ENCODE measurements at regions not wholly inside any gene's neighbourhood (a gene's known extent, or its start where the extent isn't known, plus 50 kb on each side); places are given as distances from the start of the nearest gene placed in this dataset.
"Not testable (repeated sequence)": the region's sequence is repeated elsewhere in the genome, so short reads cannot be mapped to it uniquely, and the experiment has no call there.

- no peaks in the 10 kb centered on the region for H3K4me1 ChIP-seq
- no peak for ATAC-seq
- H3K27ac ChIP-seq = no peak overlapping the region
- no peak overlapping the region for H3K4me3 ChIP-seq
- DNase-seq = no peak
- intact Hi-C loops (cut with DNase I) = no loop called here
- H3K9me3 ChIP-seq = no peaks in the 10 kb centered on the region
- no peaks in the 10 kb centered on the region for H3K36me3 ChIP-seq
- TF ChIP-seq, protein P1, sequence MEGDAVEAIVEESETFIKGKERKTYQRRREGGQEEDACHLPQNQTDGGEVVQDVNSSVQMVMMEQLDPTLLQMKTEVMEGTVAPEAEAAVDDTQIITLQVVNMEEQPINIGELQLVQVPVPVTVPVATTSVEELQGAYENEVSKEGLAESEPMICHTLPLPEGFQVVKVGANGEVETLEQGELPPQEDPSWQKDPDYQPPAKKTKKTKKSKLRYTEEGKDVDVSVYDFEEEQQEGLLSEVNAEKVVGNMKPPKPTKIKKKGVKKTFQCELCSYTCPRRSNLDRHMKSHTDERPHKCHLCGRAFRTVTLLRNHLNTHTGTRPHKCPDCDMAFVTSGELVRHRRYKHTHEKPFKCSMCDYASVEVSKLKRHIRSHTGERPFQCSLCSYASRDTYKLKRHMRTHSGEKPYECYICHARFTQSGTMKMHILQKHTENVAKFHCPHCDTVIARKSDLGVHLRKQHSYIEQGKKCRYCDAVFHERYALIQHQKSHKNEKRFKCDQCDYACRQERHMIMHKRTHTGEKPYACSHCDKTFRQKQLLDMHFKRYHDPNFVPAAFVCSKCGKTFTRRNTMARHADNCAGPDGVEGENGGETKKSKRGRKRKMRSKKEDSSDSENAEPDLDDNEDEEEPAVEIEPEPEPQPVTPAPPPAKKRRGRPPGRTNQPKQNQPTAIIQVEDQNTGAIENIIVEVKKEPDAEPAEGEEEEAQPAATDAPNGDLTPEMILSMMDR (IDR thresholded peaks at IDR 0.05) = no peak
- H3K27me3 ChIP-seq = no peaks in the 10 kb centered on the region
These were observed 147.5 kb upstream of the FUNDC1 start for GRCh38 chrX:44690129-44690528.

GRCh38 chrX:44675362-44676024 is 132.8 kb upstream of the FUNDC1 start:
- intact Hi-C loops (cut with DNase I) = no loop called here
- TF ChIP-seq, protein P1 (IDR thresholded peaks at IDR 0.05) = no peak
- peak in 2 of 4 donors; percentile 18 to 39 for DNase-seq
- H3K4me3 ChIP-seq = no peak overlapping the region
- H3K27me3 ChIP-seq = no peaks in the 10 kb centered on the region
- H3K27ac ChIP-seq = no peak overlapping the region
- no peaks in the 10 kb centered on the region for H3K4me1 ChIP-seq
- ATAC-seq = peak; percentile 44
- H3K9me3 ChIP-seq = no peaks in the 10 kb centered on the region
- H3K36me3 ChIP-seq = no peaks in the 10 kb centered on the region

DNA sequence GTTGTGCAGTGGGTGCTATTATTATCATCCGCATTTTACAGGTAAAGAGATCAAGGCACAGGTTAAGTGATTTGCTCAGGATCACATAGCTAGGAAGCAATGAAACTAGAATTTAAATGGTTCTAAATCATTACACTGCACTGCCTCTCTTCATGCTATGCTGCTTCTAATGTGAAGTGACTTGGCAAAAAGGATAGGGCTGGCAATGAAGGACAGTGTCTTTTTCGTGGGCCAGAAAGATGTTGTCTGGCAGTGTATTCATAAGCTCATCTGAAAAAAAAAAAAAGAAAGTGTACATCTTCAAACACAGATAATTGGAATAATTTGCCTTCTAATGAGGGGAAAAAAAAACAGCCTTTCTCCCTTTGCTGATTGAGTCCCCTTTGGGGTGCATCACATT is 132.2 kb upstream of the FUNDC1 start:
- no peak for DNase-seq
- Histone ChIP-seq H3K9me3 (no peaks in the 10 kb centered on the region), H3K27me3 (no peaks in the 10 kb centered on the region), H3K27ac (no peak overlapping the region), H3K4me3 (no peak overlapping the region), H3K36me3 (no peaks in the 10 kb centered on the region), H3K4me1 (no peaks in the 10 kb centered on the region)
- no peak for ATAC-seq
- TF ChIP-seq, protein P1 (IDR thresholded peaks at IDR 0.05) = no peak
- intact Hi-C loops (cut with DNase I) = no loop called here

- Histone ChIP-seq H3K27me3 (no peaks in the 10 kb centered on the region), H3K27ac (no peak overlapping the region), H3K9me3 (no peaks in the 10 kb centered on the region), H3K36me3 (no peaks in the 10 kb centered on the region), H3K4me1 (no peaks in the 10 kb centered on the region), H3K4me3 (no peak overlapping the region)
- DNase-seq = no peak
- ATAC-seq = no peak
- TF ChIP-seq, protein P1 (IDR thresholded peaks at IDR 0.05) = no peak
- intact Hi-C loops (cut with DNase I) = no loop called here
These were observed 127.0 kb upstream of the FUNDC1 start for GRCh38 chrX:44669626-44670025.

DNA sequence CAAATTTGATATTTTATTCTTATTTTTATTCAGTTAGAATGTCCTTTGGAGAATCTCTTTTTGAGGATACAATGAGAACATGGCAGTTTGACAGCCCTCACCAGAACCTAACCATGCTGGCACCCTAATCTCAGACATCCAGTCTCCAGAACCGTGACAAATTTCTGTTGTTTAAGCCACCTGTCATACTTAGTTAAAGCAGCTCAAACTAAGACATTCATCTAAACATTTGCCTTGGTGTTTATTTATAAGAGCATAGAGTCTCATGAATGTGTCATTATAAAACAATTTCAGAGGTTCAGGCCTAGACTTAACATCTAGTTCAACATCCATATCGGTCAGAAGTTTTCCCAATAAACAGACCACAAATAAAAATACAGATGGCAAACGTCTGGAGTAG is 125.1 kb upstream of the FUNDC1 start:
- intact Hi-C loops (cut with DNase I) = no loop called here
- Histone ChIP-seq H3K9me3 (no peaks in the 10 kb centered on the region), H3K27me3 (no peaks in the 10 kb centered on the region), H3K4me1 (no peaks in the 10 kb centered on the region), H3K27ac (no peak overlapping the region), H3K4me3 (no peak overlapping the region), H3K36me3 (no peaks in the 10 kb centered on the region)
- TF ChIP-seq, protein P1 (IDR thresholded peaks at IDR 0.05) = no peak
- no peak for DNase-seq
- no peak for ATAC-seq

DNA sequence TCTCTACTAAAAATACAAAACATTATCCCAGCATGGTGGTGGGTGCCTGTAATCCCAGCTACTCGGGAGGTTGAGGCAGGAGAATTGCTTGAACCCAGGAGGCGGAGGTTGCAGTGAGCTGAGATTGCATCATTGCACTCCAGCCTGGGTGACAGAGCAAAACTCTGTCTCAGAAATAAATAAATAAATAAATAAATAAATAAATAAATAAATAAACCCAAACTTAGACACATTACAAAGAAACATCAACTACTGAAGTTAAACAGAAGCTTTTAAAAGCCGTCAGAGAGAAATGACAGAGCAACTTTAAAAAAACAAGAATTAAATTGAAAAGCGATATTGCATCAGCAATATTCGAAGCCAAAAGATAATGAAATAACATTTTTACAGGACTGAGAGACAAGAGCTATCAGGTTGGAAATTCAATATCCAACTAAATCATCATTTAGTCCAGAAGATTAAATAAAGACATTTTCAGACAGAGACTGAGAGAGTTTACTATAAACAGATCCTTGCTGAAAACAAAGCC is 115.1 kb upstream of the FUNDC1 start:
- intact Hi-C loops (cut with DNase I); H3K27me3 ChIP-seq; DNase-seq; H3K4me3 ChIP-seq; ATAC-seq; H3K27ac ChIP-seq; H3K4me1 ChIP-seq; H3K36me3 ChIP-seq; H3K9me3 ChIP-seq: not testable (repeated sequence)
